HG02840 (cell line): ENCODE measurements at regions not wholly inside any gene's neighbourhood (a gene's known extent, or its start where the extent isn't known, plus 50 kb on each side); places are given as distances from the start of the nearest gene placed in this dataset.

Source experiments
- ATAC-seq: cut with Tn5 transposase; IDR thresholded peaks from one replicate; pipeline ENCODE4 v1.9.1; 2021; ENCODE audit warnings: mild to moderate bottlenecking, moderate library complexity, moderate number of reproducible peaks; ENCODE audit not compliant: unreplicated experiment, low FRiP score

- no peak for ATAC-seq
Observed at GRCh38 chr1:220322570-220322969, 50.3 kb upstream of the RAB3GAP2 start.
